ENCODE measurements at regions not wholly inside any gene's neighbourhood (a gene's known extent, or its start where the extent isn't known, plus 50 kb on each side); places are given as distances from the start of the nearest gene placed in this dataset.
A peak's percentile ranks its signal among the peaks of the same experiment; 100 is the strongest.

DNA sequence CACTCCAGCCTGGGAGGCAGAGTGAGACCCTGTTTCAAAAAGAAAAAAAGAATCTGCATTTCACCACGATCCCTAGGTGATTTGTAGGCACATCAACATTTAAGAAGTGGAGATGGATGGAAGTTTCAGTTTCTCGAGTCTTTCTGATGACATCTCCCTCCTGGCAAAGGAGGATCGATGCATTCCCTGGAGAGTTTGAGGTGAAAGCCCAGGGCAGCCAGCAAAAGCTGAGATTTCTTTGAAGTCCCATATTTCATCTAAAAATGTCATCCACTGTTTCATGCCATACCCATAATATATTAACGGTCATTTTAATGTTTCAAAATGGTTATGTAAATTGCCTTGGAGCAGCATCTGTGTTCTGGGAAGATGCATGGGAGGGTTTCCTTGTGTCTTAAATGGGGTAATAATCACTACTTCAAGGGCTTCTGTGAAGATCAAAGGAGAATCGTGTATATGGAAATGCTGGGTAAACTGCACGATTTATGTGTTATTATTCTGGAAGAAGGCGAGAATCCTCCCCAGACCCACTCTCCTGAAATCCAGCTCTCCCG is 63.4 kb downstream of the KATNIP start:
- FAIRE-seq: no peak
- H3K27me3 ChIP-seq (ENCODE audit: control insufficient read depth, insufficient read depth, low read length): no peaks in the 10 kb centered on the region
- H3K4me1 ChIP-seq (ENCODE audit: control insufficient read depth in 2 of 3, insufficient read depth in 2 of 3, low read depth in 1 of 3, low read length in 3 of 3): peaks cover 0 to 4% (median 4%) of the 10 kb centered on the region in 3 donors
- intact Hi-C loops (cut with DNase I): no loop called here
- H3K9ac ChIP-seq (ENCODE audit: low read length in 3 of 3): no peak overlapping the region
- no peak overlapping the region for H3K4me3 ChIP-seq (ENCODE audit: low read length in 3 of 3)
- no peak overlapping the region for H3K27ac ChIP-seq (ENCODE audit: low read depth in 2 of 2, low read length in 2 of 2)
- DNase-seq: no peak
- H3K9me3 ChIP-seq (ENCODE audit: control insufficient read depth in 2 of 3, insufficient read depth in 1 of 3, low read length in 3 of 3): no peaks in the 10 kb centered on the region
- no peaks in the 10 kb centered on the region for H3K36me3 ChIP-seq (ENCODE audit: control insufficient read depth in 2 of 3, insufficient read depth in 3 of 3, low read length in 3 of 3)
- TF ChIP-seq, protein P1, sequence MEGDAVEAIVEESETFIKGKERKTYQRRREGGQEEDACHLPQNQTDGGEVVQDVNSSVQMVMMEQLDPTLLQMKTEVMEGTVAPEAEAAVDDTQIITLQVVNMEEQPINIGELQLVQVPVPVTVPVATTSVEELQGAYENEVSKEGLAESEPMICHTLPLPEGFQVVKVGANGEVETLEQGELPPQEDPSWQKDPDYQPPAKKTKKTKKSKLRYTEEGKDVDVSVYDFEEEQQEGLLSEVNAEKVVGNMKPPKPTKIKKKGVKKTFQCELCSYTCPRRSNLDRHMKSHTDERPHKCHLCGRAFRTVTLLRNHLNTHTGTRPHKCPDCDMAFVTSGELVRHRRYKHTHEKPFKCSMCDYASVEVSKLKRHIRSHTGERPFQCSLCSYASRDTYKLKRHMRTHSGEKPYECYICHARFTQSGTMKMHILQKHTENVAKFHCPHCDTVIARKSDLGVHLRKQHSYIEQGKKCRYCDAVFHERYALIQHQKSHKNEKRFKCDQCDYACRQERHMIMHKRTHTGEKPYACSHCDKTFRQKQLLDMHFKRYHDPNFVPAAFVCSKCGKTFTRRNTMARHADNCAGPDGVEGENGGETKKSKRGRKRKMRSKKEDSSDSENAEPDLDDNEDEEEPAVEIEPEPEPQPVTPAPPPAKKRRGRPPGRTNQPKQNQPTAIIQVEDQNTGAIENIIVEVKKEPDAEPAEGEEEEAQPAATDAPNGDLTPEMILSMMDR (IDR thresholded peaks at IDR 0.05; ENCODE audit: borderline replicate concordance, extremely low read depth, insufficient read depth): no peak

DNA sequence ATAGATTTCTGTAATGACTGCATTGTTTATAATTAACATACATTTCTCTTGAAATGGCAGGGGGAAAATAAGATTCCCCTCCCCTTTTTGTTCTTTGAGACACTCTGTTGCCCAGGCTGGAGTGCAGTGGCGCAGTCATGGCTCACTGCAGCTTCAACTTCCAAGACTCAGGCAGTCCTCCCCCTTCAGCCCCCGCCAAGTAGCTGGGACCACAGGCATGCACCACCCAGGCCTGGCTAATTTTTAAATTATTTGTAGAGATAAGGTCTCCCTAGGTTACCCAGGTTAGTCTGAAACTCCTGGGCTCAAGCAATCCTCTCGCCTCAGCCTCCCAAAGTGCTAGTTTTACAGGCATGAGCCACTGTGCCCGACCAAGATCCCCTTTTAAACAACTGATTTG is 67.7 kb downstream of the KATNIP start:
- TF ChIP-seq, protein P1 (IDR thresholded peaks at IDR 0.05; ENCODE audit: borderline replicate concordance, extremely low read depth, insufficient read depth): no peak
- H3K27ac ChIP-seq (ENCODE audit: low read depth in 2 of 2, low read length in 2 of 2): peak overlapping the region in 1 of 2 donors; percentile 1
- H3K9ac ChIP-seq (ENCODE audit: low read length in 3 of 3): no peak overlapping the region
- no peak overlapping the region for H3K4me3 ChIP-seq (ENCODE audit: low read length in 3 of 3)
- intact Hi-C loops (cut with DNase I): no loop called here
- H3K36me3 ChIP-seq (ENCODE audit: control insufficient read depth in 2 of 3, insufficient read depth in 3 of 3, low read length in 3 of 3): no peaks in the 10 kb centered on the region
- FAIRE-seq: no peak
- H3K9me3 ChIP-seq (ENCODE audit: control insufficient read depth in 2 of 3, insufficient read depth in 1 of 3, low read length in 3 of 3): no peaks in the 10 kb centered on the region
- peaks cover 4 to 9% (median 6%) of the 10 kb centered on the region in 3 donors for H3K4me1 ChIP-seq (ENCODE audit: control insufficient read depth in 2 of 3, insufficient read depth in 2 of 3, low read depth in 1 of 3, low read length in 3 of 3)
- DNase-seq: peak in 4 of 5 donors; percentile 65 to 73 (median 70)
- H3K27me3 ChIP-seq (ENCODE audit: control insufficient read depth, insufficient read depth, low read length): no peaks in the 10 kb centered on the region

DNA sequence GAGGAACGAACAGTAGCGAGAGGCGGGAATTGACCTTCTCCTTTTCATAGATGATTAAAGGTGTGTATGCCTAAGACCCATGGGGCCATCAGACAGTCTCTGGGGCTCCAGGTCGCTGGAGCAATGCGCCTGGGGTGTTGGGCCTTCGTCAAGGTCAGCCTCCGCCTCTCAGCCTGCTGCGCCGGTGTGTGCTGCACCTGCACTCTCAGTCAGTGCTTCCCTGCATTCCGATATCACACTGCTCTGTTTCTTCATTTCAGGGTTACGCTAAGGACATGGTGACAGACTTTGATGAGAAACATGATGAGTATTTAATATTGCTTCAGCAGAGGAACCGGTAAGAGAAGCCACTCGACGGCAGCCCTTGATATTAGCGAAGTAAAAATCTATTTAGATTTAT is 68.2 kb downstream of the KATNIP start:
- no peak overlapping the region for H3K4me3 ChIP-seq (ENCODE audit: low read length in 3 of 3)
- intact Hi-C loops (cut with DNase I): no loop called here
- no peaks in the 10 kb centered on the region for H3K9me3 ChIP-seq (ENCODE audit: control insufficient read depth in 2 of 3, insufficient read depth in 1 of 3, low read length in 3 of 3)
- H3K4me1 ChIP-seq (ENCODE audit: control insufficient read depth in 2 of 3, insufficient read depth in 2 of 3, low read depth in 1 of 3, low read length in 3 of 3): peaks cover 4 to 9% (median 6%) of the 10 kb centered on the region in 3 donors
- H3K9ac ChIP-seq (ENCODE audit: low read length in 3 of 3): no peak overlapping the region
- FAIRE-seq: no peak
- TF ChIP-seq, protein P1 (IDR thresholded peaks at IDR 0.05; ENCODE audit: borderline replicate concordance, extremely low read depth, insufficient read depth): no peak
- no peak for DNase-seq
- no peaks in the 10 kb centered on the region for H3K27me3 ChIP-seq (ENCODE audit: control insufficient read depth, insufficient read depth, low read length)
- H3K36me3 ChIP-seq (ENCODE audit: control insufficient read depth in 2 of 3, insufficient read depth in 3 of 3, low read length in 3 of 3): no peaks in the 10 kb centered on the region
- peak overlapping the region in 1 of 2 donors; percentile 45 for H3K27ac ChIP-seq (ENCODE audit: low read depth in 2 of 2, low read length in 2 of 2)
